CD4-positive, alpha-beta T cell treated with Interleukin-1 beta for 1 hour (primary cell): ENCODE measurements at regions not wholly inside any gene's neighbourhood (a gene's known extent, or its start where the extent isn't known, plus 50 kb on each side); places are given as distances from the start of the nearest gene placed in this dataset.

Source experiments
- DNase-seq, 2 donors: peaks; one replicate each; pipeline ENCODE4 v3.0.0-alpha.2; 2020 to 2022

DNA sequence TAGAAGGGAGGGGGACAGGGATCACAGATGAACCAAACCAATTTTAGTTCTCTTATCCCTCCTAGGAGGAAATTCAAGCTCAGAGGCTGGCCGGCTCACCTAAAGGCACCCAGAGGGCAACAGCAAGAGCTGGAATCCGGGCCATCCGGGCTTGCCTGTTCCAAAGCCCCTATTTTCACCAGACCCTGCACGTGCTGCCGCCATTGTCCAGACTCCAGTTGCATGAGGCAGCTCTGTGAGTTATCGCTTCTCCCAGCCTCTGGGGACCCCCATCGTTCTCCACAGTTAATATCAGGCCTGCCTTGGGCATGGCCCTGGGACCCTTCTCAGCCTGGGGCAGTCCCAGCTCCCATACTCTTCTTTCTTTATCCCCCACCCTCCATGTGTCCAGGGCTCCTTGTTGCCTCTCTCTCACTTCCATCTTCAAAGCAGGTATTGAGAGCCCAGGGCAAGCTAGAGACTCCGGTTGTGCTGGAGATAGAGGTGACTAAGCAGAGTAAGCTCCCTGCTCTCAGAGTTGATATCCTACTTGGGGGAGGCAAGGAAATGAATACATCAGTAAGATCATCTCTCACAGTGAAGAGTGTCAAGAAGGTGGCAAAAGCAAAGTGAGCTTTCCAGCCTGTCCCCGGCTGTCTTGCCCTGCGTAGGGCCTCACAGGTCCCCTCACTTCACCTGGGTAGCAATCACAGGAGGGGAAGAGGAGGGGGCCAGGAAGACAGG lies 322.8 kb downstream of the UACA start:
- no peak for DNase-seq

DNA sequence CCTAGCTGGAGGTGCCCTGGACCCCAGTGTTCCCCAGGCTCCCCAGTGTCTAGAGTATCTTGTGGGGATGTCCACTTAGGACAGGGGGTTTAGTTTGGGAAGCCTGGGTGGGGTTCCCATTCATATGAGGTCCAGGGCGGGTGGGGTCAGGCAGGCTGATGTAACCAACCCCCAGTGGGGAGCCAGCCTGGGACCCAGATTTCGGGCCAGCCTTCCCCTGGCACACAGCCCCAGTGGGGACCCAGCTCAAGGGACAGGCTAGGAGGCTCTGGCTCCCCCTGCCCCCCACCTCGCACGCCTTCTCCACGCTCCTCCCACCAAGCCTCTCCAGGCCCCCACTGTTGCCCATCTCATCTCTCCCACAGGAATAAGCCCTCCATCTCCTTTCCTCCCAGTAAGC lies 323.5 kb downstream of the UACA start:
- DNase-seq: no peak

DNA sequence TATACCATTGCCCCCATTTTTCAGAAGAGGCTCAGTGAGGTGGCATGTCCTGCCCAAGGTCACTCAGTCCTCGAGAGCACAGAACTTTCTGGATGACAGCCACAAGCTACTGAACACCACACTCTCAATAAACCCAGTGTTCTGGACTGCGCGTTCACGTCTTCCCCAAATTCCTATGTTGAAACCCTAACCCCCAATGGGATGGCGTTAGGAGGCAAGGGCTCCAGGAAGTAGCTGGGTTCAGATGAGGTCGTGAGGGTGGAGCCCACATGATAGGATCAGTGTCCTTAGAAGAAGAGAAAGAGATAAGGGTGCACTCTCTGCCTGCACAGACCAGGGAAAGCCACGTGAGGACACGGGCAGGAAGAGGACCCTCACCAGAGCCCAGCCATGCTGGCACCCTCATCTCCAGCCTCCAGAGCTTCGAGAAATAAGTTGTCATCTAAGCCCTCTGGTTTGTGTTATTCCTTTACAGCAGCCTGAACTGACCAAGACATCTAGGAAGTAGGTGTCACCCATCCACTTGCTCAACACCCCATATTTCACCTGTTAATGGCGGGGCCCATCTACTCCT lies 324.0 kb downstream of the UACA start:
- DNase-seq: no peak

DNA sequence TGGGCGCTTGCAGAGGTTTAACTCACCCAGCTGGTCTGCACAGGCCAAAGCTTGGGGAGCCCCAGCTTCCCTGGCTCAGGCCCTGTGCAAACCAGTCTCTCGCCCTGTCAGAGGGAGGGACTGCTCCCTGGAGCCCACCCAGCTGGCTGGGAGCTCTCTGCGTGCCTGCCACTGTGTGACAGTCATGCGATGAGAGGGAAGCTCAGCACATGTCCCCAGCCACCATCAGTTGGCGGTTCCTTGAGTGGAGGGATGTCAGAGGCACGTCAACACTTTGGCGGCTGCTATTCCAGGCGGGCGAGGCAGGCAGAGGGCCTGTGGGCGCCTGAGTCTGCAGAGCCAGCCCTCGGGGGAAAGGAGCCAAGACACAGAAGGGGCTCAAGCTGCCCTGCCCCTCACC lies 324.6 kb downstream of the UACA start:
- DNase-seq: no peak

DNA sequence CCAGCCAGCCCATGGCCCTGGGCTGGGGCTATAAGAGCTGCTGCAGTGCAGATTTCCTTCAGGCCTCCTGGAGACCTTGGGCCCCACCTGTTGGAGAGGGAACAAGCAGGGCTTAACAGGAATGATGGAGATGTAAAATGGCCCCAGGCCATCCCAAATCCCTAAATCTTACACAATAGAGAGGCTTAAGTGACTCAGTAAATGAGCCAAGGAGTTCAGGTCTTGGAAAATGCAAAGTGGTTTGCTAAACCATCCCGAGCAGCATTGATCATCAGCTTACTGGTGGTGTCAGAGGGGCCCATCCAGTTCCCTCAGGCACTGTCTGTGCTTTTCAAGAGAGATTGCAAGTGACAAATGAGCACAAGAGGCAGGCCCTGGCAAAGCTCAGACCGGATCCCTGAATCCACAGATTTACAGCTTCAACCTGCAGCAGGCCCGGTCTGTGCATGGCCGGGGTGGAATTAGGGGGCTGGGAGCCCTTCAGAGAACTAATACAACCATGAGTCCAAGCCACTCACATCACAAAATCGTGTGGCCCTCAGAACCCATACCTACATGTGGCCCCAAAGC lies 325.4 kb downstream of the UACA start:
- DNase-seq: no peak

DNA sequence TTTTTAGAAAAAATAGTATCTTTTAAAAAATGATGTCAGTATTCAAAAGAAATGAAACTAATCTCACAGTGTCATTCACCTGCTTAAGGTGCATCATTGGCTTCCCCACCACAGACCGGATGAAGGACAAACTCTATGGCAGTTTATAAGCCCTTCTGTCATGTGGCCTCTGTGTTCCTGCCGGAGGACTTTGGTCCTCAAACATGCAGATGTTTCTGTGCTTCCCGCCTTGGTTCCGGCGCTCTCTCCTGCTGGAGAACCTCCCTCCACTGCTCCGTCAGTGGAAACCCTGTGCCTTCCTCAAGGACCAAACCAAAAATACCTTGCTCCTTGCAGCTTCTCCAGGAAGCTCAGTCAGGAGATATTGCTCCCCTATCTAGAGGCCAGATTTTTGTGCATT lies 326.3 kb downstream of the UACA start:
- DNase-seq: no peak

DNA sequence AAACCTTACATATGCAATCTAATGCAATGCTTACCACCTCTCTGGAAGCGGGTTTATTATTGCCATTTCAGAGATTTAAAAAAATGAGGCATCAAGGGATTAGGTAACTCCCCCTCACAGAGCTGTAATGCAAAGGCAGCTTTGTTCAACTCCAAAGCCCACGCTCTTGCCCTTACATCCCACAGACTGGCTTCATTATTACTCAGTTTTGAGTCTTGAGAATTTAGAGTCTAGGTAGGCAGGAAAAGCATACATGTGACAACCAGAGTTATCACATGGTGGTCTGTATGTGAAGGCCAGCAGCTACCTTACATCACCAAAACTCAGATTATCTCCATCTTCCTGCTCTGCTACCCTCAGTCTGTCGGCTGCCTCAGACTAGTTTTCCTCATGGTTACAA lies 326.9 kb downstream of the UACA start:
- no peak for DNase-seq

DNA sequence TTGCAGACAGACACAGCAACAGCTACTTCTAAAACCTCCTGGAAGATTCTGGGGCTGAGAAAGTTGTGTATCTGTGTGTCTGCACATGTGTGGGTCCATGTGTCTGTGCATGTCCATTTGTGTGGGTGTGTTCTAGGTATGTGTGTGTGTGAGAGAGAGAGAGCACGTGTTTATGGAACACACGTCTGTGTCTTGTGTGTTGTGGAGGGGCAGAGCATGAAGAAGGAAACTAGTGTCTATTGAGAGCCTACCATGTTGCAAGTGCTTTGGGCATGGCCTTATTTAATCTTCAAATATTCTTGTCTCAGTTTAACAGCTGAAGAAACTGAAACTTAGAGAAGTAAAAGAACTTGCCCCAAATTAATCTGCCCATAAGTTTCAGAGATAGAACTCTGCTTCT lies 327.5 kb downstream of the UACA start:
- no peak for DNase-seq

DNA sequence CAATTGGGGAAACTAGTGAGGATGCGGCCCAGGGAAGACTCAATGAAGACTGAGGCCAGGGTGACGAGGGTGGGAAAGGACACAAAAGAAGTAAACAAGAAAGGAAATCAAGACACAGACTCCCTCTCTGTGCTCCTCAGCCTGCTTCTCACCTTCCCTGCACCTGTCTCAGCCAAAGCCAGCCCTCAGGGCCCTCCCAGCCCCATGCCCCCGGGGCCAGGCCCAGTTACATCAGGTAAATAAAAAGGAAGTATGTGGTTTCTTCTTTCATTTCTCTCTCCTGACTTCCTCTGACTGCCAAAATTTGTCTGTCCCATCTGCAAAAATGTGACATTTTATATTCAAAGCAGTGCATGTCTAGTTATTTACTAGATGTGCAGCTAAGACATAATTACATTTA lies 328.0 kb downstream of the UACA start:
- DNase-seq: peak in 1 of 2 donors; percentile 41

DNA sequence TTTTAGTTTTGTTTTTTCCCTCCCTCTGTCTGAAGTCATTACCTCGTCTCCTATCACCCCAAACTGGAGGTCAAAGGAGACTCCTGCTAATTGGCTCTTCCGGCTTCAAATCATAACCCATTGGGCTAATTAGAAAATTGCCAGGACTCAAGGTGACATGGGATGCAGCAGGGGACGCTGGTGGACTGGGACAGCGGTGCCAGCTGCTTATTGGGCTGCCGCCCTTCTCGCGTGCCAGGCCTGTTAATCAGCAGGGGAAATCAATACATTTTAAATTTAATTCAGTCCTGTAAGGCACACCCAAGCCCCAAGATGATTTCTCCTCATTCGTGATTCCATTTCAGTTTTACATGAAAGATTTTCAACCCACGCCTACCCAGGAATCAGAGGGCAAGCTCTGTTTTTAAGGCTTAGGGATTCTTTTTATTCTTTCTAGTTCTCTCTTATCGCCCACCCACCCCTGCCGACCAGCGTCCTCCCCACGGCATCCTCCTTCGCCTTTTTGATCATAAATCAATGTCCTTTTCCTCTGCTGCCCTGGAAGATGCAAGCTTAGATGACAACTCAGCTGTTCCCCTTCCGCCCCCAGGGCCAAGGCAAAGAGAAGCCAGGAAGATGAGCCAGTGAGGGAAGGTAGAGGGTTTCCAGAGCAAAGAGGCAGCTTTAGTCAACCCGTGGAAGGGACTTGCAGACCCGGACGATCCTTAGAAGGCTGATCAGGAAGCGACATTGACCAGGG lies 329.6 kb downstream of the UACA start:
- DNase-seq: no peak

DNA sequence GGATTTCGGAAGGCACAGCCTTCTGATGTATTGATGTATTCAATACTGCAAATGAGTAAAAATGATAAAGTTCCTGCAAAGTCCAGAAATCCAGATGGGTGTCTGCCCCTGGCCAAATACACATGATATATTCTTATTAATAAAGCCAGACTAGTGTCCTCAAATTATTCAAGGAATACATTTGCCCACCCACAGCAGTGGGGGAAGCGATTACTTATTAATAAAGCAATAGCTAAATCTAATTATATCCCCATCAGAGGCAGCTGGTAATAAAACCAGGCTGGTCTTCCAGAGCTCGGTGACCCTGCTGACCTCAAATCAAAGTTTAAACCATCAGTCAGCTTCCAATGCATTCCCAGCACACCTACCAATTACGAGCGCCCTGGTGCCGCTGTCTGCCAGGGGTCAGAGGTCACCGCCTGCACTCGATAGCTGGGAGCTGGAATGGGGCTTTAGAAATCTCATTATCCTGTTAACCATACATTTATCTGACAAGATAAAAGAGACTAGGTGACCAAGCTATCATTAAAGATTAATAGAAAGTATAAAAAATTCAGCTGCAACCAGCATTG lies 330.3 kb downstream of the UACA start:
- DNase-seq: no peak

DNA sequence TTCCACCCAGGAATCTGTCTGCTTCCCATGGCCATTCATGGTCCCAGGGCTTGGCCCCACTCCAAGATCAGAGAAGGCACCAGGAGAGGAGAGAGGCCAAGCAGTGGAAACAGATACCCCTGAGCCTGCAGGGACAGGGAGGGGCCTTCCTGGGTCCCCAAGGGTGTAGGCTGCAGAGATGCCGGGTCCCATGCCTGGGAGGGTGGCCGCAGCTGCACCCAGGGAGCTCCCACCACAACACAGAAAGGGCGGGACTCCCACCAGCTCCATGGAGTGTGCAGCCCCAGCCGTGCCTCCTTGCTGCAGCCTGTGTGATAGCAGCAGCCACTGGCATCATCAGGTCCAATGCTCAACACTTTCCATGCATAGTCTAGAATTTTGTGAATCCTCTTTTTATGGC lies 331.5 kb downstream of the UACA start:
- DNase-seq: no peak

DNA sequence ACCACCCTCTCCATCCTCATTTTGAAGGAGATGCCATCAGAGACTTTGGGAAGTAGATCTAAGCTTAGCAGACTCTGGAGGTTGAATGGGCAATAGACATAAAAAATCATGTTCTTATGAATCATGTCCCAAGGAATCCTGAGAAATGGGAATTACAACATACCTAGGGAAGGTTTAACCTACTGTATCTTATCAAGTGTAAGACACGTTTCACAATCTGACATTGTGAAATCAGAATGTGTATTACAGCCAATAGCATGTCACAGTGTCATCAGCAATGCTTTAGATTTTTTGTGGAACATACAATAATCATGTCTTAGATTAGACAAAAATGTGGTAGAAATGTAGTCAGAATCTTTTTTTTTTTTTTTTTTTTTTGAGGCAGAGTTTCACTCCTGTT lies 332.4 kb upstream of the TLE3 start:
- no peak for DNase-seq

DNA sequence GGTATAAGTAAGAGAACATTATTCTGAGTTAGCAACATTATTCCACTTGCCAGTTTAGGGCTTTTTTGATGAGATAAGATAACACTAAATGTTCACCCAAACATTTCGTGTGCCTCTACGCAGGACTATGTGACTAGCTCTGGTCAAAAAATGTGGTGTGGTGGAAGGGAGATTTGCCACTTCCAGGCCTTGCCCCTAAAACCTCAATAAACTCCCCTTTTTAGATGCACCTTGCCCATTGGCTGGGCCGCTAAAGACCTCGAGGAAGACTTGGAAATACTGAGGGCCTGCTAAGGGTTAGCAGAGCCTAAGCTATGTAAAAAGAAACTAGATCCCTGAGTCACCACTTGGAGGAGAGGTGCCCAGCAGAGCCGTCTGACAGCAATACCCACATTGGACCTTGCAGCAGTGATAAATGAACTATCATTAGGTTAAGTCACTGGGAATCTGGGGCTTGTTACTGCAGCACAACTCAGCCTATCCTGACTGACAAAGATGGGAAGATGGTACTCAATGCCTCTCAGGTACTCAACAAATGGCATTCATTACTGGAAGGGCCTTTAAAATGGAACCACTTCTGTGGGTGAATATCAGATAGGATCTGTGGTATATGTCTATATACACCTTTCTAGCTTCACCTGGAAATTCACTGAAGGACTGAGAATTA lies 331.5 kb upstream of the TLE3 start:
- DNase-seq: no peak

DNA sequence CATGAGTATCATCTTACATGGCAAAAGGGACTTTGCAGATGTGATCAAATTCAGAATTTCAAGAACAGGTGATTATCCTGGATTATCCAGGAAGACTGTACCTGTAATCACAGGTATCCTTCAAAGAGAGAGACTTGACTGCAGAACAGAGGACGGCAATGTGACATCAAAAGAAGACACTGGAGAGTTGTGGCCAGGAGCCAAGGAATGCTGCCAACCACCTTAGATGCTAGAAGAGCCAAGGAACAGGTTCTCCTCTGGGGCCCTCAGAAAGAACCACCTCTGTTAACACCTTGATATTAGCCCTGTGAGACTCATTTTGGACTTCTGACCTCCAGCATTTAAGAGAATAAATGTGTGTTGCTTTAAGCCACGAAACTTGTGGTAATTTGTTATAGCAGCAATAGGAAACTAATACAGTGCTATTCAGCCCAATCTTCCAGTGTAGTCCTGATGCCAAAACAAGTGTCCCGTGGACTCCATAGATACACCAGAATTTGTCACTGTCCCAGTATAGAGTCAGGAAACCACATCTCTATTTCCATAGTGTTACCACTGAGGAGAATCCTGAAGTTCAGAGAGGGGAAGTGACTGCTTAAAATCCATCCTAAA lies 330.6 kb upstream of the TLE3 start:
- DNase-seq: no peak

DNA sequence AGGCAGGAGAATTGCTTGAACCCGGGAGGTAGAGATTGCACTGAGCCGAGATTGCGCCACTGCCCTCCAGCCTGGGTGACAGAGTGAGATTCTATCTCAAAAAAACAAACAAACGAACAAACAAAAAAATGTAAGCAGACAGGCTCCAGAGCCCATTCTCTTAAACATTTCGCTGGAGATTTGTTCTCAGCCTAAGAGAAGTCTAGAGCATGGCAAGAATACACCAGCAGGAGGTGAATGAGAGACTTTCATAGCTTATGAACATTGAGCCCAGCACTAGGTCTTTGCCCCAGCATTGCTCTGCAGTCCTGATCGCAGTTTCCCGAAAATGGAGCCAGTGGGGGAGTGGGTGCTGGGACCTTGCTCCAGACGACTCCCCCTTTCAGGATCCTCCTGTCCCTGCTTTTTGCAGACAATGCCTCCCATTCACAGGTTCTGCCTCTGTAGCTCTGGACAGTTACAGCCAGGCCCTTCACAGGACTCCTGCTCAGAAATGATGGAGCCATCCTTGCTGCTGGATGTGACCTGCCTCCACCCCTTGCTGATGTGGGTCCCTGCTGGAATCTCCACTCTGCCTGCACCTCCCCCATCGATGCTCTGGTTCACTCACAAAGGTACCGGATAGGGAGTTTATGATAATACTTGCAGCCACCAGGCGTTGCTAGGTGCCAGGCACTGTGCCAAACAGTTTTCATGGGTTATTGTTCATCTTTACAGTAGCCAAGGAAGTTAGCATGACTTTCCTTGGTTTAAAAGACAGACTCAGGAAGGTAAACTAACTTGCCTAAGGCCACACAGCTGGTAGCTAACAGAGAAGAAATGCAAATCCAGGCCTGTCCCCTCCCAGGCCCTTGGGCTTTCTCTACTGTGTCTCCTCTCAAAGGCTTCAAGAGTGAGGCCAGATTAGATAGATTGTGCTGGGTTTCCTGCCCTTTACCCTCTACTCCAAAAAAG lies 329.7 kb upstream of the TLE3 start:
- DNase-seq: no peak

DNA sequence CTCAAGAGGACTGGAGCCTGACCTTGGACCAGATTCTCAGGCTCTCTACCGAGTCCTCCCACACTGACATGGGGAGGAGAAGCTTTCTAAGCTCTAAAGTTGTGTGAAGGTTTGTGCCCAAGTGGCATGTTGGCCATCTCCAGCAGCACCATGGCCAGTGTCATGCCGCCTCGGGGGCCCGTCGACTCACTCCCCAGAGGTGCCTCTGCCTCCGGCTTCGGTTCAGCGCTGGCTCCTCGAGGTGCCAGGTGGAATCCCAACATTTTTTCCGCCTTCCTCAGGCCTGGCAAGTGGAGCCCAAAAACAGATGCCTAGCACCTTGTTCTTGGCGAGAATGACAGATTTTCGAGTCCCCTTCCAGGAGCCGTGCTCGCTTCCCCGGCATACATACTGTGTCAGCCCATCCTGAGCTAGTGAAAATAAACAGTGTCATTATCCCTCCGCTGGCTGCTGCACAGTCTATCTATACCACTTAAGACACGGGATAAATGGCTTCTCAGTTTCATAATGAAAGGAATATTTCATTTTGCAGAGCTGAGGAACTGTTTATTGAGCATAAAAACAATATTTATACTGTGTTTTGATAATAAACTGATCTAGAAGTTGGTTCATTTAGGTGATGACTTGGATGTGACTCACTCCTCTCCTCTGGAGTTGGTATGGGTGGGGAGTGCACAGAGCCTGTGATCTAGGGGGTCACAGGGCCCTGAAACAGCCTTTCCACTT lies 328.5 kb upstream of the TLE3 start:
- DNase-seq: no peak

DNA sequence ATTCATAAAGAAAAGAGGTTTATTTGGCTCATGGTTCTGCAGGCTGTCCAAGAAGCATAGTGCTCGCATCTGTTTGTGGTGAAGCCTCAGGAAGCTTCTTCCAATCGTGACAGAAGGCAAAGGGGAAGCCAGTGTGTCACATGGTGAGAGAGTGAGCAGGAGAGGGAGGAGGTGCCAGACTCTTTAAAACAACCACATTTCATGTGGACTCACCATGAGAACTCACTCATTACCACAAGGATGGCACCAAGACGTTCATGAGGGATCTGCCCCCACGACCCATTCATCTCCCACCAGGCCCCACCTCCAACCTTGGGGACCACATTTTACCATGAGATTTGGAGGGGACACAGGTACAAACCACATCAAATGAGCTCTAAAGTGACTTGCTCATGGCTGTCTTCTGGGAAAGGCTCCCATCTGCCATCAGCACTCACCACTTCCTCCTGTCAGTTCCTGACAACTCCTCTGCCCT lies 327.3 kb upstream of the TLE3 start:
- peak; percentile 3 to 6 for DNase-seq

DNA sequence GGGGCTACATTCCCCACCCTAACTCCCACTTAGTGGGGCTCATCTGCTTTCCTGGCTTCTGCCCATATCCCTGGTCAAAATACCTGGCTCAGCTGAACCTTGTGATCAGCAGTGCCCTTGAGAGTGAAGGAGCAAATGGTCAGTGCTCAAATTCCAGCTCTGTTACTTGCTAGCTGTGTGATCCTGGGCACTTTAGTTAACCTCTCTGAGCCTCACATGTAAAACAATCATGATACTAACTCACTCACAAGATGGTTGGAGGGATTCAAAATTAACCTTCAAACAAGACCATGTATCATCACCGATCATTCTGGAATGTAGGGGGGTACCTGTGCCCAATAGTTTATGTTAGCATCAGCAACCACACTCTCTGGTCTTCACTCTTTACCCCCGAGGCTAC lies 325.6 kb upstream of the TLE3 start:
- no peak for DNase-seq

DNA sequence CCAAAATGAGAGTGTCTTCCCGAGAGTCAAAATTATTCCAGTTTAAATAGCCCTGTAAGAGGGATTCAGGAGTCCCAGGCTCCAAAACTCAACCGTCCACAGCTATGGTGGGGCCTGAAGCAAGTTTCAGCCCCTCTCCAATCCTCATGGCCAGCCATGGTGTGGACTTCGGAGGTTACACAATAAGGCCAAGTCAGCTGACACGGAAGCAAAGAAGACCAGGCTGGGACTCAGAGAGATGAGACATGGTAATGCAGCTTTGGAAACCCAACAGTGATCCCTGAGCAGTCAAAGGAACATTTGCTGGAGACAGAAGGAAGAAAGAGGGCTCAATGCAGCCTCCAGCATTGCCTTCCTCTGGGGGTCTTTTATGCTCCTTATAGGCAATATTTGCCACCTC lies 324.6 kb upstream of the TLE3 start:
- DNase-seq: no peak
